HCT116 (cell line): ENCODE measurements at regions not wholly inside any gene's neighbourhood (a gene's known extent, or its start where the extent isn't known, plus 50 kb on each side); places are given as distances from the start of the nearest gene placed in this dataset.

Experiments
- ATAC-seq: fragments of 200-7000 bp; cut with Tn5 transposase; 2 replicates; pipeline ENCODE4 v1.9.1; 2020; ENCODE audit warnings: mild to moderate bottlenecking, moderate library complexity
- BruUV-seq: library from RNA; stranded (reverse); fragments of 400-500 nt; replicated peaks from 2 replicates; lab custom pipeline; 2021; lab: Mats Ljungman, UMichigan
- CTCF ChIA-PET: fragments of 300-600 bp; sonication (Branson Sonifier 250); formaldehyde crosslinking; loops from one replicate; lab custom pipeline; 2021; ENCODE audit warnings: antibody characterized with exemption; lab: Charles Lee
- POLR2A ChIA-PET: fragments of 300-600, 350-600 bp; sonication (Branson Sonifier 250); formaldehyde crosslinking; loops from one replicate; lab custom pipeline; 2021; ENCODE audit warnings: antibody characterized with exemption; lab: Charles Lee
- RAD21 ChIA-PET, 2 experiments: fragments of 300-600 bp; sonication (Branson Sonifier 250); formaldehyde crosslinking; loops; one replicate each; lab custom pipeline; 2023; ENCODE audit warnings: low total read pairs in 2 of 2; ENCODE audit not compliant: uncharacterized antibody in 2 of 2, unreplicated experiment in 2 of 2, low non-redundant PET in 1 of 2; lab: Charles Lee
- DNase-seq: peaks from one replicate; pipeline ENCODE4 v3.0.0-alpha.2; 2010; ENCODE audit warnings: low read depth, low spot score
- H2AFZ ChIP-seq: fragments of 200-600 bp; shearing (Covaris generic), sonication (generic); 2 replicates; pipeline ENCODE4 v1.6.1; 2017; ENCODE audit warnings: low read depth, mixed run types, mixed read lengths, antibody characterized with exemption, low read length; ENCODE audit not compliant: poor library complexity, severe bottlenecking
- H3K27ac ChIP-seq: 2 replicates; pipeline ENCODE4 v1.5.1; 2012; ENCODE audit warnings: low read depth, low read length
- H3K27me3 ChIP-seq: fragments of 200-600 bp; sonication (generic); 2 replicates; pipeline ENCODE4 v1.6.1; 2016; ENCODE audit warnings: mixed run types, low read length, mixed read lengths; ENCODE audit not compliant: insufficient read depth
- H3K36me3 ChIP-seq, 2 experiments: fragments of 200-500 bp in 1 of 2; fragments of 200-600 bp in 1 of 2; sonication (Bioruptor generic) in 1 of 2; sonication (generic) in 1 of 2; 2 replicates each; pipeline versions ENCODE4 v1.5.1 to v1.6.1; 2014 to 2016; ENCODE audit warnings: low read length in 2 of 2, inconsistent platforms in 1 of 2, mixed read lengths in 1 of 2, mixed run types in 1 of 2; ENCODE audit not compliant: insufficient read depth in 2 of 2, control insufficient read depth in 1 of 2
- H3K4me1 ChIP-seq, 2 experiments: fragments of 200-600 bp in 1 of 2; sonication (generic) in 1 of 2; 2 replicates each; pipeline versions ENCODE4 v1.5.1 to v1.6.1; 2012 to 2017; ENCODE audit warnings: low read length in 2 of 2, inconsistent platforms in 1 of 2, mild to moderate bottlenecking in 1 of 2, mixed read lengths in 1 of 2, mixed run types in 1 of 2, moderate library complexity in 1 of 2; ENCODE audit not compliant: insufficient read depth in 2 of 2, control insufficient read depth in 1 of 2
- H3K4me2 ChIP-seq: fragments of 200-600 bp; sonication (generic); 2 replicates; pipeline ENCODE4 v1.6.1; 2017; ENCODE audit warnings: mixed run types, low read length, mixed read lengths
- H3K4me3 ChIP-seq, 2 experiments: fragments of 200-600 bp in 1 of 2; sonication (generic) in 1 of 2; replicated peaks in 1 of 2; 2 replicates each; pipeline ENCODE4 v1.5.1; 2011 to 2016; ENCODE audit warnings: low read length in 2 of 2, control low read depth in 1 of 2, low read depth in 1 of 2, mild to moderate bottlenecking in 1 of 2, mixed read lengths in 1 of 2, mixed run types in 1 of 2
- H3K79me2 ChIP-seq: fragments of 200-600 bp; sonication (generic); 2 replicates; pipeline ENCODE4 v1.6.1; 2017; ENCODE audit warnings: mild to moderate bottlenecking, mixed run types, low read length, moderate library complexity, mixed read lengths; ENCODE audit not compliant: insufficient read depth
- H3K9ac ChIP-seq: fragments of 200-600 bp; sonication (generic); 2 replicates; pipeline ENCODE4 v1.6.1; 2016; ENCODE audit warnings: low read length, mixed read lengths
- H3K9me2 ChIP-seq: fragments of 200-600 bp; sonication (generic), shearing (Covaris generic); 2 replicates; pipeline ENCODE4 v1.6.1; 2017; ENCODE audit warnings: mixed run types, mild to moderate bottlenecking, moderate library complexity; ENCODE audit not compliant: insufficient read depth
- H3K9me3 ChIP-seq, 2 experiments: fragments of 200-500 bp in 1 of 2; fragments of 200-600 bp in 1 of 2; sonication (Bioruptor generic) in 1 of 2; sonication (generic) in 1 of 2; 2 replicates each; pipeline ENCODE4 v1.6.1; 2014 to 2017; ENCODE audit warnings: low read length in 2 of 2, mixed read lengths in 2 of 2, inconsistent platforms in 1 of 2, low read depth in 1 of 2, mild to moderate bottlenecking in 1 of 2, mixed run types in 1 of 2, moderate library complexity in 1 of 2; ENCODE audit not compliant: control insufficient read depth in 1 of 2, insufficient read depth in 1 of 2
- H4K20me1 ChIP-seq: fragments of 200-600 bp; sonication (generic), shearing (Covaris generic); 2 replicates; pipeline ENCODE4 v1.6.1; 2017; ENCODE audit warnings: mixed run types, mild to moderate bottlenecking, moderate library complexity; ENCODE audit not compliant: insufficient read depth
- CBX3 ChIP-seq: IDR thresholded peaks from 2 replicates; pipeline ENCODE4 v1.6.1; 2012; ENCODE audit warnings: low read depth
- CEBPB ChIP-seq: IDR thresholded peaks from 2 replicates; pipeline ENCODE4 v1.6.1; 2012; ENCODE audit warnings: low read depth
- ELF1 ChIP-seq: IDR thresholded peaks from 2 replicates; pipeline ENCODE4 v1.6.1; 2012; ENCODE audit warnings: low read depth, borderline replicate concordance
- EZH2phosphoT487 ChIP-seq: fragments of 200-600 bp; IDR thresholded peaks from 2 replicates; pipeline ENCODE4 v1.6.1; 2018; ENCODE audit warnings: antibody characterized with exemption, borderline replicate concordance
- FOSL1 ChIP-seq: IDR thresholded peaks from 2 replicates; pipeline ENCODE4 v1.6.1; 2012; ENCODE audit warnings: low read depth
- JUND ChIP-seq: IDR thresholded peaks from 2 replicates; pipeline ENCODE4 v1.6.1; 2012
- RAD21 ChIP-seq: IDR thresholded peaks from 2 replicates; pipeline ENCODE4 v1.6.1; 2012; ENCODE audit warnings: low read depth, mild to moderate bottlenecking
- REST ChIP-seq: IDR thresholded peaks from 2 replicates; pipeline ENCODE4 v1.6.1; 2012; ENCODE audit warnings: low read depth
- SP1 ChIP-seq: IDR thresholded peaks from 2 replicates; pipeline ENCODE4 v1.6.1; 2012; ENCODE audit warnings: low read depth
- TCF7L2 ChIP-seq: IDR thresholded peaks from 2 replicates; pipeline ENCODE4 v1.7.0; 2011; ENCODE audit warnings: borderline replicate concordance, inconsistent platforms; ENCODE audit not compliant: insufficient read depth, insufficient read length; ENCODE audit errors: extremely low read depth
- YY1 ChIP-seq: IDR thresholded peaks from 2 replicates; pipeline ENCODE4 v1.6.1; 2011; ENCODE audit warnings: low read length, low read depth, moderate library complexity, mild to moderate bottlenecking; ENCODE audit not compliant: insufficient replicate concordance; ENCODE audit errors: extremely low read depth
- ZFX ChIP-seq: fragments of 450-650 bp; IDR thresholded peaks from 2 replicates; pipeline ENCODE4 v1.6.1; 2017
- intact Hi-C: fragments of 100-400 bp; cut with micrococcal nuclease; formaldehyde crosslinking; loops from 2 replicates; pipeline ENCODE4 v1.10.0; 2022
- TF ChIP-seq, protein P1 (sequence below), 3 experiments: fragments of 200-600 bp in 1 of 3; sonication (generic) in 1 of 3; IDR thresholded peaks in 2 of 3; conservative IDR thresholded peaks in 1 of 3; 2 replicates each; pipeline ENCODE4 v1.5.1; 2012 to 2017; ENCODE audit warnings: low read depth in 2 of 3, low read length in 2 of 3, antibody characterized with exemption in 1 of 3, borderline replicate concordance in 1 of 3, control low read depth in 1 of 3, mild to moderate bottlenecking in 1 of 3, mixed read lengths in 1 of 3, mixed run types in 1 of 3, moderate library complexity in 1 of 3; ENCODE audit not compliant: insufficient read depth in 1 of 3
- TF ChIP-seq, protein P2 (sequence below): IDR thresholded peaks from 2 replicates; pipeline ENCODE4 v1.6.1; 2012

DNA sequence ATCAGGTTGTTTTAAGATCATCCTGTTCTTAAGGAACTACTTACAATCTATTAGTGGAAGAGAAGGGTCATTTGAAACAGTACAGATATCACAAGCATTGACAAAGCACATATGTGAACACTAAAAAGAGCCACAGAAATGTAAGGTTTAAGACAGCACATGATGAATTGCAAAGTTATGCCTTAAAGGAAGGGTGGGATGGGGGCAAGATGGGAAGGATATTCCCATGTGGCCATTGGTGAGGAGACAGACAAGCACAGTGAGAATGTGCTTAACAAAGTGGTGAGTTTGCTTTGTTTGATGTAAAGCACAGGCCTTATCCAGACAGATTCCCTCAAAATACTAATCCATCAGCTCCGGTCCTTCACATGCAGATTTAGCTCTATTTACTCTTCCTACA, 151.6 kb upstream of the IVNS1ABP start:
- no peaks in the 10 kb centered on the region for H3K27me3 ChIP-seq
- H3K9me3 ChIP-seq = no peaks in the 10 kb centered on the region
- H3K4me1 ChIP-seq = no peaks in the 10 kb centered on the region
- H4K20me1 ChIP-seq = no peaks in the 10 kb centered on the region
- intact Hi-C loops = no loop called here
- DNase-seq = no peak
- POLR2A ChIA-PET = no interaction called here
- H3K9ac ChIP-seq = no peak overlapping the region
- no peak overlapping the region for H3K27ac ChIP-seq
- H3K79me2 ChIP-seq = no peaks in the 10 kb centered on the region
- TF ChIP-seq ZFX = no peak
- no peak for TF ChIP-seq REST
- no peak for TF ChIP-seq FOSL1
- TF ChIP-seq TCF7L2 = no peak
- TF ChIP-seq CBX3 = no peak
- TF ChIP-seq, protein P1, sequence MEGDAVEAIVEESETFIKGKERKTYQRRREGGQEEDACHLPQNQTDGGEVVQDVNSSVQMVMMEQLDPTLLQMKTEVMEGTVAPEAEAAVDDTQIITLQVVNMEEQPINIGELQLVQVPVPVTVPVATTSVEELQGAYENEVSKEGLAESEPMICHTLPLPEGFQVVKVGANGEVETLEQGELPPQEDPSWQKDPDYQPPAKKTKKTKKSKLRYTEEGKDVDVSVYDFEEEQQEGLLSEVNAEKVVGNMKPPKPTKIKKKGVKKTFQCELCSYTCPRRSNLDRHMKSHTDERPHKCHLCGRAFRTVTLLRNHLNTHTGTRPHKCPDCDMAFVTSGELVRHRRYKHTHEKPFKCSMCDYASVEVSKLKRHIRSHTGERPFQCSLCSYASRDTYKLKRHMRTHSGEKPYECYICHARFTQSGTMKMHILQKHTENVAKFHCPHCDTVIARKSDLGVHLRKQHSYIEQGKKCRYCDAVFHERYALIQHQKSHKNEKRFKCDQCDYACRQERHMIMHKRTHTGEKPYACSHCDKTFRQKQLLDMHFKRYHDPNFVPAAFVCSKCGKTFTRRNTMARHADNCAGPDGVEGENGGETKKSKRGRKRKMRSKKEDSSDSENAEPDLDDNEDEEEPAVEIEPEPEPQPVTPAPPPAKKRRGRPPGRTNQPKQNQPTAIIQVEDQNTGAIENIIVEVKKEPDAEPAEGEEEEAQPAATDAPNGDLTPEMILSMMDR (IDR thresholded peaks at IDR 0.05 in 2 of 3, conservative IDR thresholded peaks at IDR 0.05 in 1 of 3; ENCODE audit: borderline replicate concordance in 1 of 3, insufficient read depth in 1 of 3, low read depth in 2 of 3, low read length in 2 of 3) = no peak
- TF ChIP-seq EZH2phosphoT487 = no peak
- TF ChIP-seq ELF1 = no peak
- no peak for TF ChIP-seq CEBPB
- no peak for TF ChIP-seq RAD21
- TF ChIP-seq, protein P2, sequence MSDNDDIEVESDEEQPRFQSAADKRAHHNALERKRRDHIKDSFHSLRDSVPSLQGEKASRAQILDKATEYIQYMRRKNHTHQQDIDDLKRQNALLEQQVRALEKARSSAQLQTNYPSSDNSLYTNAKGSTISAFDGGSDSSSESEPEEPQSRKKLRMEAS = no peak
- TF ChIP-seq JUND = no peak
- no peak for TF ChIP-seq YY1
- no peak for TF ChIP-seq SP1
- RAD21 ChIA-PET = no interaction called here
- H3K9me2 ChIP-seq = no peaks in the 10 kb centered on the region
- H2AFZ ChIP-seq = no peak overlapping the region
- H3K36me3 ChIP-seq = no peaks in the 10 kb centered on the region
- CTCF ChIA-PET = no interaction called here
- no peak overlapping the region for H3K4me2 ChIP-seq
- no peak overlapping the region for H3K4me3 ChIP-seq
- ATAC-seq = no peak
- BruUV-seq = no TSS peak
